ENCODE measurements at regions not wholly inside any gene's neighbourhood (a gene's known extent, or its start where the extent isn't known, plus 50 kb on each side); places are given as distances from the start of the nearest gene placed in this dataset.
"Not testable (repeated sequence)": the region's sequence is repeated elsewhere in the genome, so short reads cannot be mapped to it uniquely, and the experiment has no call there.

DNA sequence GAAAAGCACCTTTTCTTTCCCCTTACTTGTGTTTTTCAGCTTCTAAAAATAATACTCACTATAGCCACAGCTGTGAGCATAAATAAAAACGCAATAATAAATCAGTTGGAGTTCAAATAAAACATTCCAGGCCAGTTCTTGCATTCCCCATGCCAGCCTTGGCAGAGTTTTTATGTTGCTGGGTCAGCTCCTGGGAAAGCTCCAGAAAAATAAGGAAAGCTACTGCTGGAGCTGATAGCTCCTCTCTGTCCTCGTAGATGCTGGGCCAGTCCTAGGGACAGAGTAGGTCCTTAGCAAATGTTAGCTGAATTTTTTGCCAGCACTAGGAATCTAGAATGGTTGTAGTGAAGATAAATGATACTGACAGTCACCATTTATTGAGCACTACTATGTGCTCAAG is 389.0 kb upstream of the SYNCRIP start:
- no peak for DNase-seq

DNA sequence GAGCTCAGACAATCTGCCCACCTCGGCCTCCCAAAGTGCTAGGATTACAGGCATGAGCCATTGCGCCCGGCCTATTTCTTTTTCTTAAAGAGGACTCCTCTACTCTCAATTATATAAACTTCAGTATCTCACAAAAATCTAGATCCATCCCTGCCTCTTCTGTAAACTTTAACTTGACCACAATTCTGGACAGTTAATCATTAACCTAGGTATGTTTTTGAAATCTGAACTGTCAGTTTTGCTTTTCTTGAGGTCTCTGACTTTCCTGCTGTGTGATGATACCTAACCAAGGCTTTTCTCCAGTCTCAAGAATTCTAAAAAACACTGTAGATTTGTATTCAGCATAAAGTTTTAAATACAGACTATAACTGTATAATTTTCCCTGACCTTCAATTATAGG is 388.2 kb upstream of the SYNCRIP start:
- no peak for DNase-seq

DNA sequence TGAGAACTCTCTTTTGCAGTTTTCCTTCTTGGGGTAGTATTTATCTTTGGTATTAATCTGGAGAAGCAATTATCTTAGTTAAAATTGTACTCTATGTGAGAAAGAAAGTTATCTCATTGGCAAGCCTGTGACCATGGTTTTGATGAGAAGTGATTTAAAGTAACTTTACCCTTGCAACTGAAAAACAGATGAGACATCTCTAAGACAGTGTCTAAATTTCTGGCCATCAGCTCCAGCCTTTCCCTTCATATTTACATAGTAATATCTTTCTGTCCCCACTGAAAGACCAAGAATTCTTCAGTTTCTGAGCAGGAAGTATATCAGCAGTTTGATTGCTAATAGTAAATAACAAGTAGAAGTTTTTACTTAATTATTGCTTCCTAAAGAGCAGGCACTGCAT is 386.1 kb upstream of the SYNCRIP start:
- DNase-seq, result no peak

DNA sequence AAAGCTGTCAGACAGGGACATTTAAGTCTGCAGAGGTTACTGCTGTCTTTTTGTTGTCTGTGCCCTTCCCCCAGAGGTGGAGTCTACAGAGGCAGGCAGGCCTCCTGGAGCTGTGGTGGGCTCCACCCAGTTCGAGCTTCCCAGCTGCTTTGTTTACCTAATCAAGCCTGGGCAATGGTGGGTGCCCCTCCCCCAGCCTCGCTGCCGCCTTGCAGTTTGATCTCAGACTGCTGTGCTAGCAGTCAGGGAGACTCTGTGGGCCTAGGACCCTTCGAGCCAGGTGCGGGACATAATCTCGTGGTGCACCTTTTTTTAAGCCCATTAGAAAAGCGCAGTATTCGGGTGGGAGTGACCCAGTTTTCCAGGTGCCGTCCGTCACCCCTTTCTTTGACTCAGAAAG is 384.2 kb upstream of the SYNCRIP start:
- not testable (repeated sequence) for DNase-seq

DNA sequence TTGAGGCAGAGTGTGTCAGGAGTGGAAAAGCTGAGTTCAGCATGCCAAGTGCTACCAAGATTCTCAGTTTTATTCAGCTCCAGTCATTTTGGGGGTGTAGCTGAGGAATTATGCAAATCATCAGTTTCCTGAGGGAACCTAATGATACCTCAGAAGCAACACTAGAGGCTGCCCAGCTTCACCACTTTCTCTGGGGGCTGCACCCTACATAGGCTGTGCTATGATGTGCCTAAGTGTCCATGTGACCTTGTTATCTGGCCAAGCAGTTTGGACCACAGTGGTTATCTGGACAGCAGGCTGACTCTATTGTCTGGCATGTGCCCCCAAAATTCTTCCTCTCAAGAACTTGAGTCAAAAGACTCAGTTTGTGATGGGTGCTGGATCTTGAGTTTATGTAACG is 374.6 kb upstream of the SYNCRIP start:
- no peak for DNase-seq

DNA sequence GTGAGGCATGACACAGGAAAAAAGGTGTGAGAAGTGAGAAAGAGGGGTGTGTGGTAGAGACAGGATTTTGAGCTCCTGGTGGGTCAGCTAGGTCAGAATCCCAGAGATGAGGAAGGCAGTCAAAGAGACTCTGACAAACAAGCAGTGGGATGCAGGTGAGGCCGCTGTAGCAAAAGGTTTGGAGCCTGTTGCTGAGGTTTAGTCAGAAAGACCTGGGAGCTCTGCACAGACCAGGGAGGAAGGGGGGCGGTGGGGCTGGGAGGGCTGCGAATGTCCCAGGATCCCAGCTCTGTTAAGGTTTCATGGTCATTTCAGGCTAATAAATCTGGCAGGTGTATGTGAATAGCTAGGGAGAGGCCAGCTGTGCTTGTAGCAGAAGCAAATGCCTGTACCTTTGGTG is 373.9 kb upstream of the SYNCRIP start:
- no peak for DNase-seq

DNA sequence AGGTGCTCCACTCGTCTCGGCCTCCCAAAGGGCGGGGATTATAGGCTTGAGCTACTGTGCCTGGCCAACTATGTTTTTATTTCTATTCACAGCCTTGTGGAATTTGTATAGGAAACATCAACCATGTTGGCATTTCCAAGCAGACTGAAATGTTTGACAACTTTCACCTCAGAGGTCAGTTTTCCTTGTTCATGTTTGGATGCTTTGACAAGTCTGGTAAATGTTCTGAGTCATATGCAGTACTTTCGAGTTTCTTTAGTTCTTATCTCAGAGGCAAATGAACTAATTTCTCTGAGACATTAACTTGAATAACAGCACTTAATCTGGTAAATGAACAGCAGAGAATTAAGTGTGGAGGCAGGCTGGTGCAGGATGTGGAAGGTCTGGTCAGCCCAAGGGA is 373.4 kb upstream of the SYNCRIP start:
- no peak for DNase-seq

DNA sequence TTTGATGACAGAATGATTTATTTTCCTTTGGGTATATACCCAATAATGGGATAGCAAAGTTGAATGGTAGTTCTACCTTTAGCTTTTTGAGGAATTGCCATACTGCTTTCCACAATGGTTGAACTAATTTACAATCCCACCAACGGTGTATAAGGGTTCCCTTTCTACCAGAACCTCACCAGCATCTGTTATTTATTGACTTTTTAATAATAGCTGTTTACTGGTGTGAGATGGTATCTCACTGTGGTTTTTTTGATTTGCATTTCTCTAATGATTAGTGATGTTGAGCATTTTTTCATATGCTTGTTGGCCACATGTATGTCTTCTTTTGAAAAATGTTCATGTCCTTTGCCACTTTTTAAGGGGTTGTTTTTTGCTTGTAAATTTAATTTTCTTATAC is 370.3 kb upstream of the SYNCRIP start:
- DNase-seq, result not testable (repeated sequence)

DNA sequence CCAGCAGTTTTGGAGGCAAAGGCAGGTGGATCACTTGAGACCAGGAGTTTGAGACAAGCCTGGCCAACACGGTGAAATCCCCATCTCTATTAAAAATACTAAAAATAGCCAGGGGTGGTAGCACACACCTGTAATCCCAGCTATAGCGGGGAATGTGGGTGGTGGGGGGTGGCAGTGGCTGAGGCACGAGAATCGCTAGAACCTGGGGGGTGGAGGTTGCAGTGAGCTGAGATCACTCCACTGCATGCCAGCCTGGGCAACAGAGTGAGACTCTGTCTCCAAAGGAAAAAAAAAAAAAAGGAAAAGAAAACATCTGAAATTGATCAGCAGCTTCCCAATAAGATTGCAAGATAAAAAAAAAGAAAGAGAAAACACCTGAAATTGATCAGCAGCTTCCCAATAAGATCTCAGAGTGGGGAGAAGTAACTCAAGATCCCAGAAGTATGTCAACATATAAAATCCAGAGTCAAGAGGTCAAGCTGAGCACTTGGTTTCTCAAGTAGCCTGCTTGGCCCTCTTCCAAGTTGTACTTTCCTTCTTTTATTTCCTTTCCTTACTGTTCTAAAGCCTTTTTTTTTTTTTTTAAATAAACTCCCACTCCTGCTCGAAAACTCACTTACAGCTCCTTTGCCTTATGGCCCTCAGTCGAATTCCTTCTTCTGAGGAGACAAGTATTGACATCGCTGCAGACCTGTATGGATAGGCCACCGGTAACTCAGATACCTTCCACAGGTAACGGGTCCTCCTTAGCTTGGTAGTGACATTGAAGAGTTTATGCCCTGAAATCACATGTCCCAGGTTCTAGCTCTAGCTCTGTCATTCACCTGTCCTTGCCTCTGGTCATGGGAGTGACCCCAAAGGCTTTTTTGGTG is 368.5 kb upstream of the SYNCRIP start:
- no peak for DNase-seq

DNA sequence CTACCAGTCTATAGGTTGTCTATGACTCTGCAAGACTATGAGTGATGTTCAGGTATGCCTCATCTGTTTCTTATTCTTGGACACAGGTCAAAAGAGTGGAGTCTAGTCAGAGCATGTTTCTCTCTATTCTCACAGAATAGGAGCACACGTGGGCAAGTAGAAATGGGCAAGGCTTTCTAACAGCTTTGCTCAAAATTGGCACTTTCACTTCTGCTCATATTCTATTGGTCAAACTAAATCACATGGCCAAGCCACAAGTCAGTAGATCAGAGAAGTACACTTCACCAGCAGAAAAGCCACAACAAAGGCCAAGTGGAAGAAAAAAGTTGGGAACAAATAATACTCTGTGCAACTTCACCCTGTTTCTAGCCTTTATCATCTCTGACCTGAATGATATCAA is 354.5 kb upstream of the SYNCRIP start:
- DNase-seq, result no peak

DNA sequence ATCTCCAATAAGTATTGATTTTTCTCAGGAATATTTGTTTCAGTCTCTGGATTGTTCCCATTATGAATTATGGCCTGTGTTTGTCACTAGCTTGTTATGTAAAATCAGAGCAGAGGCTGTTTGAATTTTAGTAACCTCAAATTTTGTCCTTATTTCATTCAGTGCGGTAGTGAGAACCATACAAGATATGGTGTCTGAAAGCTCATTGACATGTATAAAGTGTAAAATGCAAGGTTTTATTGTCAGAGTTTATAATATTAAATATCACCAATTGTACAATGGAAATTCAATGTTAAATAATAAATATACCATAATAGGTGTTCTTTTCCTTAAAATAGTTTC is 353.3 kb upstream of the SYNCRIP start:
- no peak for DNase-seq

DNA sequence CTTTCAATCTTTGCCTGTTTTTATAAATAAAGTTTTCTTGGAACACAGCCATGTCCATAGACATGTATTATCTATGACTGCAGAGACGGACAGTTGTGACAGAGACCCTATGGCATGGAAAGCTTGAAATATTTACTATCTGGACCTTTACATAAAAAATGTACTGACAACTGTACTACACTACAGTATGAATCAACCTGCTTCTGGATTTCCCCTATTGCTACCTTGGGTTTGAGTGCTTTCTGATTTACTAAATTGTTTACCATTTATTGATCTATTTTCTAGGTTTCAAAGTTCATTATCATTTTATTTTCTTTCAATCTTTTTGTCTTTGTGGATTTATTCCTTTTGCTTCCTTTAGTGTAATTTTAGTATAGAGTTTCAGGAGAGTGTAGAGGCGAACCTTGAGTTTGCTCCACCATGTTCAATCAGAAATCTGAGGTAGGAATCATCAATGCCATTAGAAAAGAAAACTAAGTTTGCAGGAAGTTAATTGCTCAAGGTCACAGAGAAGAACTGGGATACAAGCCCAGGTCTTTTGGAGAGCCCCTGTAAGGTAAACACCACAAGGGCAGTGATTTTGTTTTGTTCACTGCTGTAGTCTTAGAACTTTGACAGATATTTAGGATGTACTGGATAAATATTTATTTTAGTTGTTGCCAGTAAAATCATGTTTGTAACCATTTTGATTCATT is 352.8 kb upstream of the SYNCRIP start:
- DNase-seq, result no peak

DNA sequence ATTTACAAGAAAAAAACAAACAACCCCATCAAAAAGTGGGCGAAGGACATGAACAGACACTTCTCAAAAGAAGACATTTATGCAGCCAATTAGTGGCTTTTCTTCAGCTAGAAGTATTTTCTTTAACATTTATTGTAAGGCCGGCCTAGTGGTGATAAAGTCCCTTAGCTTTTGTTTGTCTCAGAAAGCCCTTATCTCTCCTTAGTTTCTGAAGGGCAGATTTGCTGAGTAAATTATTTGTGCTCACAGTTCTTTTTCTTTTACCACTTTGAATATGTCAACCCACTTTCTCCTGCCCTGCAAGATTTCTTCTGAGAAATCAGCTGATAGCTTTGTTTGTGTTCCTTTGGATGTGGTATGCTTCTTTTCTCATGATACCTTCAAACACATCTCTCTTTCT is 344.0 kb upstream of the SYNCRIP start:
- DNase-seq, result no peak

DNA sequence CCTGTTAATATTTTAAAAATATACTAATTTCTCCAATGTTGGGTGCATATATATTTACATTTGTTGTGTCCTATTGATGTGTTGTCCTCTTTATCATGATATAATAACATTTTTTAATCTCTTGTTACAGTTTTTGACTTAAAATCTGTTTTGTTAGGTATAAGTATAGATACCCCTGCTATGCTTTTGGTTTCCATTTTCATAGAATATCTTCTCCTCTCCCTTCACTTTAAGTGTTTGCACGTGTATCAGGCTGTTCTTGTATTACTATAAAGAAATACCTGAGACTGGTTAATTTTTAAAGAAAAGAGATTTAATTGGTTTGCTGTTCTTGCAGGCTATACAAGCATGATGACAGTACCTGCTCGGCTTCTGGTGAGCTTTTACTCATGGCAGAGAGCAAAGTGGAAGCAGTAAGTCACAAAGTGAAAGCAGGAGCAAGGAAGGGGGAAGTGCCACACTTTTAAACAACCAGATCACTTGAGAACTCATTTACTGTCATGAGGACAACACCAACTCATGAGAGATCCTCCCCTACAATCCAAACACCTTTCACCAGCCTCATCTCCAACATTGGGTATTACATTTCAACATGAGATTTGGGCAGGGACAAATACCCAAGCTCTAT is 340.5 kb upstream of the SYNCRIP start:
- DNase-seq, result no peak

DNA sequence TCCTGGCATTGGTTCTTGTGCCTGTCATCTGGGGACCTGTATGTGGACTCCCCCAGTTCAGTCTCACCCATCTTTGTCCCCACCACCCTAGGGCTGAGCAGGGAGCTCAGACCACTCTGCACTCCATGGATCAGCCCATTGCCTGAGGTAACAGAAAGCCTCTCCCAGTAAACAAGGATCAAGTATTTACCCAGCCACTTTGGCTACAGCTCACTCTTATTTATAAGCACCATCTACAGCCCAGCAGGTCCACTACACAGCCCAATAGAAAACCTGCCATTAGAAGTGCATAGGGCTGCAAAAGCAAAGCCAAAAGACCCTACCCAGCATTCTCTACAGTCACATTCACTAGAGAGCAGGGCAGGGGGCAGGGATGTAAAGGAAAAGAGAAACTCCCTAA is 335.0 kb upstream of the SYNCRIP start:
- no peak for DNase-seq

DNA sequence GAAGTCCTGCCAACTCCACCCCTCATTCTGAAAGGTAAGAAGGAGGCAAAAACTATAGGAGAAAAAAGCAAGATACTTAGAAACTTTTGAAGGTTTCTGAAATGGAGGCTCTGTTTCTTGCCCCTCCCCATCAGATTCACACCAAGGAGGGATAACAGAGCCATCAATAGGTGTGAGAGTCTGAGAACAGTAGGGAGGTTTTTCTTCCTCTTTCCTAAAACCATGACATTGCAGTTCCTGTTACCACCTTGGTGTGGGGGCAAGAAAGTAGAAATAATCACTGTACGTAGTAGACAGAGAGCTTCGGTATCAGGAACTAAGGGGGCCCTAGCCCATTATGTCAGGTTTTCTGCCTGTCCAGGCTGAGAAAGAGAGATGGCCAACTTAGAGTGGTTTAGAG is 333.3 kb upstream of the SYNCRIP start:
- no peak for DNase-seq

DNA sequence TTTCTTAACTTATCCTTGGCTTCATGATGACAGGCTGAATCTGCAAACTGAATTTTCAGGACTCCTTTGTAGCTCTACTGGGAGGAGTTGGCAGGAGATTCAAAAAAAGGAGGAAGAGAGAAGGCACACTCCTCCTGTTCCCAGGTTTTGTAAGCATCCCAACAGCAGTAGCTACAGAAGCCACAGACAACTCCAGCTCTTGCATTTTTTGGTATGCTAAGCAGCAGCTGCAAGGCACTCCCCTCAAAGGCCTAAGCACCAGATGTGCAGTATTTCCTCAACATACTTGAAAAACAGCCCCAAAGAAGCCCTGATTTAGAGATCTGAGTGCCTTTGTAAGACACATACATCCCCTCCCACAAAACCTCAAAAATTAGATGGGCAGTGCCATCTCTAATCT is 328.6 kb upstream of the SYNCRIP start:
- no peak for DNase-seq

DNA sequence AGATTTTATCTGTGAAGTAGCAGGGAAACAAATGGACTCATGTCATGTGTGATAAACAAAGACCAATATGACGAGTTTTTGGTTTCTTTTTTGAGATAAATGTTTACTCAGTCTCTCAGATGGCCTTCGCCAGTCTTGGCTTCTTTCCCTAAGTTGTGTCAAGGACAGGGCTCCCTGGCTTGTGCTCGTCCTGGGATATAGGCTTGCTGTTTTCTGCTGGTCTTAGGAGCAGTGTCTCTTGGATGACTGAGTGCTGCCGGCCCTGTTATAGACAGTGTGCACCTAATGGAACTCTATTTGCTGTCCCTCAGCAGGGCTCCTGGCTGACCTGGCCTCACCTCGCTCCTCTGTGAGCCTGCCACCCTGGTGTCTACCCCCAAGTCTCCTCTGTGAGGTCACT is 324.1 kb upstream of the SYNCRIP start:
- DNase-seq, result no peak

DNA sequence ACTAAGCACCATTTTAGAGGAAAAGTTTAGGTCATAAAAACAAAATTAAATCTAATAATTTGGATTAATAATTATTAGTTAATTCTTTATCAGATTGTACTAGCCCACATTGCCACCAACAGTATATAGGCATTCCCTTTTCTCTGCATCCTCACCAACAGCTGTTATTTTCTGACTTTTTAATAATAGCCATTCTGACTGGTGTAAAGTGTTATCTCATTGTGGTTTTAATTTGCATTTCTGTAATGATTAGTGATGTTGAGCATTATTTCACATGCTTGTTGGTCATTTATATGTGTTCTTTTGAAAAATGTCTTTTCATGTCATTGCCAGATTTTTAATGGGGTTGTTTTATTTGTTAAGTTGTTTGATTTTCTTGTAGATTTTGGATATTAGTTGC is 319.1 kb upstream of the SYNCRIP start:
- DNase-seq, result no peak

DNA sequence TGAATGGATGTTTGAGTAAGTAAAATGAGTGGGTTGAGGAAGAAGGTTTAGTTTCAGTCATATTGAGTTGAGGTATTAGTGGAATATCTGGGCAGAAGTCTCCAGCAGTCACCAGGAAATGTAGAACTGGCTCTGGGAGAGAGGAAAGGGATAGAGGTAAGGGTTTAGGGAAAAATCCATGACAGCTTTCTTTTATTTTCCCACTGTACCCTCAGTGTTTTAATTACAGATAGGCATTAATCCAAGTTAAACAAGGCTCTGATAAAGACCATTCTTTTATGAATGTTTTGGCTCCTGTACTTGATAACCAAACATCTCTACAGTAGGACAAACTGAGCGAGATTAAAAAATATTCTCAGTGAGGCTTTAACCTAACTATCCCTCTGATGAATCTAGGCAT is 318.4 kb upstream of the SYNCRIP start:
- DNase-seq, result no peak

DNA sequence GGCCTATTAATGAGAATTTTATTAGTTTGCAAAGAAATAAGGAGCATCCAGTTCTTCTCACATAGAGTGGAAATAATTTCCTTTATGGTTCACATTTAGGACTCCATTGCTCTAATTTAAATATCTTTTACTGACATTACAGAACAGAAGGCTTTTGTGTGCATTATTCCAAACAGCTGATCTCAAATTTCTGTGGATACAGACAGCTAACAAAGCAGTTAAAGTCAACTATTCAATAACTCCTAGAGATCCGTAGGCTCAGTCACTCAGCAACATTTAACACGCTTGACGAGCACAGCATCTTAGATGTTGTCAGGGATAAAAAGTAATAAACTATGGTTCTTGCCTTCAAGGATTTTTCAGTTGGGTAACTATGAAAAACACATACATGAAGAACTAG is 305.8 kb upstream of the SYNCRIP start:
- no peak for DNase-seq

DNA sequence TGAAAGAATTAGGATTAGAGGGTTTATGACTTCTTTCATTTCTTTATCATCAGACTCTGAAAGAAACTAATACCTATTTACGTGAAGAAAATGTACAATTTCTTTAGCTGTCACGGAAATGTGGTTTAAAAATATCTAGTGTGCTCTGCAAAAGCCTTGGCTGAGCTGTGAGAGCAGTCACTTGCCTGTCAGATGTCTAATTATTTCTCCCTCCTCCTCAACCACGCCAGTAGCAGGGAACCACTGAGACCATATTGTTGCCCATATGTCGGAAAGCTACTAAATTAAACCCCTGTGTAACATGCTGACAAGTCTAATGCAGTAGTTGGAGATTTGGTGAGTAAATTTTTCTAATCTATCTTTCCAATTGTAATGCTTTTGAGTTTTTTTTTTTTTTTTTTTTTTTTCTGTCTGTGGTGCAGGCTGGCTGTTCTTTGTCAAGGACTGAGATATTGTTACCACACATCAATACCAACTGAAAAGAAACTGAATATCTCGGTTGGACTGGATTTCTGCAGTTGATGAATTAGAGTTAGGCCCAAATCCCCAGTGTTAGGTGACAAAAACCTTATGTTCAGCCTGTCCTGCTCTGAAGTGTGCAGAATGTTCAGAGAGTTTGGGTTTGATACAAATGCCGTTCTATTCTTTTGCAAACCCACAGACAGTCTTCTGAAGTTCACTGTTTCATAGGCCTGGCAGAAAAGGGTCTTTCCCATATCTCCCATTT is 302.9 kb upstream of the SYNCRIP start:
- DNase-seq, result no peak

DNA sequence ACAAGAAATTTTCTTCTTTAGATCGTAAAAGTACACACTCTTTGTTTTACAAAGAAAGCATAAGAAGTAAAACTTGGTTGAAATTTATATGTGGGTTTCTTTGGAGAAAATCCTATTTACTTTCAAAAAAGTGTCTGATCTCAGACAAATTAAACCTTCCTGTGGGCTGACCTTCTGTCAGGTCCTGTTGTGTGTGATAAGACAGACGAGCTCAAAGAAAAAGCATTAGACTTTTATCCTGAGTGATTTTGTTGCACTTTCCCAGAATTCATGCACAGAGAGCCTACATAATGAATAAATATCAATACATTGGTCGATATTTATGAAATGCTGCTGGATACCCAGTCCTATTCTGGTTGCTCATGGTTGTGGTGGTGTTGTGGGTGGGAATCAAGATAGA is 302.1 kb upstream of the SYNCRIP start:
- DNase-seq, result no peak

DNA sequence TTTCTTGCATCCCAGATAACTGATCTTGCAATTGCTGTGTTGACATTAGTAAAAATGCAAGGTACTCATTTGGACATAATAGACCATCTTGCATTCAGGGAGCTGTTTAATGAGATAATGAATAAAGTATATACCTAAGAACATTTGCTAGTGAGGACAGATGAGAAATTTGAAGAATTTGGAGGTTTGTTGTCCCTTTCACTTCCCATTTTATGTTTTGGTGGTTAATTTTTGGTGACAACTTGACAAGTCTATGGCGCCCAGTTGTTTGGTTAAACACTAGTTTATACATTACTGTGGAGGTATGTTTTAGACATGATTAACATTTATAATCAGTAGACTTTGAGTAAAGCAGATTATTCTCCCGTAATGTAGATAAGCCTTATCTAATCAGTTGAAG is 300.2 kb upstream of the SYNCRIP start:
- no peak for DNase-seq
